ENCODE measurements at regions not wholly inside any gene's neighbourhood (a gene's known extent, or its start where the extent isn't known, plus 50 kb on each side); places are given as distances from the start of the nearest gene placed in this dataset.

DNA sequence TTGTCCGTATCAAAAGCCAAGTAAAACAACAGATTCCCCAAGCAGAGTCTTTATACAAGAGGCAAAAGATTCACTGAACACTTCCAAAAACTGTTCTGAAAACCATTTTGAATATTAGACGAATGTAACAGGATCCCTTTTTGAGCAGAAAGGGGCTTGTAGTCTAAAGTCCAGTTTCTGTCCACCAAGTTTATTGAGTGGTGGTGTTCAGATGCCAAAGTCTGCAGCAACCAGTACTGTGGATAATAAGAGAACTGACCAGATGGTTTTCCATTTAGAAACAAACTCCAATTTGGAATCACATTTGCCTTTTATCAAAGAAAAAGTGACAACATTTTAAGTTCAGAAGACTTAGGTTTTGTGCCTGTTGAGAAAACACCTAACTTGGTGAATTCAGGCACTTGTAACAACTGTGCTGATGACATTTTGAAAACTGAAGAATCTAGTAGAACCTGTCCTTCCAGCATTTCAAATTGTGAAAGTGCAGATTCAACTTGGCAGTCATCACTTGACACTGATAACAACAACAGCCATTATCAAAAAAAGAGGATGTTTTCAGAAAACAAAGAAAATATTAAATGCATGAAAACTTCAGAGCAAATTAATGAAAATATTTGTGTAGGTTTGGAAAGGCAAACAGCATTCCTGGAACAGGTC is 217.1 kb downstream of the CSNK2A3 start:
- intact Hi-C loops (cut with DNase I, micrococcal nuclease) = no loop called here

DNA sequence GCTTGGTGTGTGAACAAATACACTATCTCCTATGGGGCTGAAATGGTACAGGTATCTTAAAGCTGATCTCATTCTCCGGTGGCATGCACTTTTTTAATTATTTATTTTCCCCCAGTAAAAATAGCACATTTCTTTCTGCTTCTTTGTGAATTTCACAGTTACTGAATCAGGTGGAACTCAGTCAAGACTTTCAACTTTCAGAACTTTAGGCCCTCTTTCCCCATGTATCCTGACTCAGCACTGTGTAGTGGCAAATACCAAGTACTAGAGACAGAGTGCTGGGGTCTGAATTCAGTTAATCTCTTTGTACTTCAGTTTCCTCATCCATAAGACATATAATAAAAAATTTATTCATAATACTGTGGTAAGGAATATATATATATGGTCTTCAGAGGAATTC is 223.9 kb downstream of the CSNK2A3 start:
- peaks cover 4% of the 10 kb centered on the region for H3K9me3 Mint-ChIP-seq (ENCODE audit: low read depth)
- ChIA-PET CTCF (no interaction called here), POLR2A (no interaction called here)
- ATAC-seq = no peak
- peaks cover 3% of the 10 kb centered on the region for H3K27me3 Mint-ChIP-seq
- H3K4me1 Mint-ChIP-seq = no peaks in the 10 kb centered on the region
- no peaks in the 10 kb centered on the region for H3K36me3 Mint-ChIP-seq (ENCODE audit: low read depth)
- intact Hi-C loops (cut with DNase I, micrococcal nuclease) = no loop called here
- no peak for DNase-seq
- no peak overlapping the region for H3K4me3 Mint-ChIP-seq
- H3K27ac Mint-ChIP-seq = no peak overlapping the region

More for the DNA sequence above, 217.1 kb downstream of the CSNK2A3 start:
- H3K4me1 Mint-ChIP-seq = peaks cover 18% of the 10 kb centered on the region
- no peaks in the 10 kb centered on the region for H3K36me3 Mint-ChIP-seq (ENCODE audit: low read depth)
- no peaks in the 10 kb centered on the region for H3K9me3 Mint-ChIP-seq (ENCODE audit: low read depth)
- no peaks in the 10 kb centered on the region for H3K27me3 Mint-ChIP-seq
- no peak overlapping the region for H3K4me3 Mint-ChIP-seq
- DNase-seq (no peak), ATAC-seq (no peak)
- H3K27ac Mint-ChIP-seq = no peak overlapping the region
- ChIA-PET CTCF (interaction anchor here (1.6 kb wide), 1 partner anchor 12 kb away, joined by 4 read pairs; no protein-coding TSS in a partner anchor), POLR2A (no interaction called here)

DNA sequence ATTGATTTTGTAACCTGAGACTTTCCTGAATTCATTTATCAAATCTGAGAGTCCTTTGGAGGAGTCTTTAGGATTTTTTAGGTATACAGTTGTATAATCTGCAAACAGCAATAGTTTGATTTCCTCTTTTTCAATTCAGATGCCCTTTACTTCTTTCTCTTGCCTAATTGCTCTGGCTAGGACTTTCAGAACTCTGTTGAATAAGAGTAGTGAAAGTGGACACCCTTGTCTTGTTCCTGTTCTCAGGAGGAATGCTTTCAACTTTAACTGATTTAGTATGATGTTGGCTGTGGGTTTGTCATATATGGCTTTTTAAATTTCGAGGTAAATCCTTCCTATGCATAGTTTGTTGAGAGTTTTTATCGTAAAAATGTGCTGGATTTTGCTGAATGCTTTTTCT is 227.4 kb downstream of the CSNK2A3 start:
- Mint-ChIP-seq H3K36me3 (ENCODE audit: low read depth) (no peaks in the 10 kb centered on the region), H3K27ac (no peak overlapping the region), H3K27me3 (peaks cover 3% of the 10 kb centered on the region), H3K4me1 (no peaks in the 10 kb centered on the region), H3K4me3 (no peak overlapping the region), H3K9me3 (ENCODE audit: low read depth) (peaks cover 4% of the 10 kb centered on the region)
- DNase-seq (no peak), ATAC-seq (no peak)
- ChIA-PET POLR2A (no interaction called here), CTCF (interaction anchor here (1.0 kb wide), 1 partner anchor 32 kb away, joined by 3 read pairs; no protein-coding TSS in a partner anchor)
- intact Hi-C loops (cut with DNase I, micrococcal nuclease) = no loop called here

DNA sequence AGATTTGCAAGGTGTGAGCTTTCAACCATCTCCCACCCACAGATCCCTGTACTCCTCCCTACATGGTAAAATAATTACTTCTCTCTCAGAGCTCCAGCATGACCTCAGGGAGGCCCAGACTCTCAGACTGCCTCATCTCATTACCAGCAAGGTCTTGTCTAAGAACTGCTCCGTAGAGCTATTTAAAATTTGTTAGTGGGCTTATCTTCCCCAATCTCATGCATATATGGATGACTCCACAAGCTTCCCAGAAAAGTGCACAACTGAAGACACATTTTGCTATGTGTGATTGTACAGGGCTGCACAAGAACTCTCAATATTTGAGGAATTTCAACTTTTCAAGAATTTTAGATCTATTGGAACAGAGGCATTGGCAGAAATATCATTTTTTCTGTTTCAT is 230.3 kb downstream of the CSNK2A3 start:
- H3K27ac Mint-ChIP-seq = no peak overlapping the region
- DNase-seq (no peak), ATAC-seq (no peak)
- ChIA-PET POLR2A (no interaction called here), CTCF (interaction anchor here (0.5 to 2.3 kb wide), 4 partner anchors 19 to 86 kb away, joined by 3 to 7 read pairs (median 3); no protein-coding TSS in a partner anchor)
- no peak overlapping the region for H3K4me3 Mint-ChIP-seq
- no peaks in the 10 kb centered on the region for H3K27me3 Mint-ChIP-seq
- no peaks in the 10 kb centered on the region for H3K4me1 Mint-ChIP-seq
- intact Hi-C loops (cut with DNase I, micrococcal nuclease) = no loop called here
- H3K9me3 Mint-ChIP-seq (ENCODE audit: low read depth) = no peaks in the 10 kb centered on the region
- H3K36me3 Mint-ChIP-seq (ENCODE audit: low read depth) = no peaks in the 10 kb centered on the region

DNA sequence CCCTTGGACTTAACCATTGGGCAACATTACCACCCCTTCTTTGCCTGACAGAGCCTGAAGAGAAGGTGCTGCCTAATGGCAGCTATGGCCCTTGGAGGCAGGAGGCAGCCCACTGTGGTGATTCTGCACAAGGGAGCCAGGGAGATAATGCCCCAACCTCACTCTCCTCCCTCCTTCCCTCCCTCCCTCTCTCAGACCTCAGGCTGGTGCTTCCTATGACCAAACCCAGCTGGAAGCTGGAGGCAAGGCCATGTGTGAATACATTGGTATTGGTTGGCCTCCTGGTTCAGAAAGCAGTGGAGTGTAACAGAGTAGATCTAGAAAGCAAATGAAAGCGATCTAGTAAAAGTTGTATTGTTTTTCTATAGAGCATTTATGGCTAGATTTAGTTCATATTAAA is 233.1 kb downstream of the CSNK2A3 start:
- Mint-ChIP-seq H3K4me1 (peaks cover 4% of the 10 kb centered on the region), H3K4me3 (no peak overlapping the region), H3K27ac (no peak overlapping the region), H3K27me3 (no peaks in the 10 kb centered on the region), H3K9me3 (ENCODE audit: low read depth) (peaks cover 4% of the 10 kb centered on the region), H3K36me3 (ENCODE audit: low read depth) (peaks cover 2% of the 10 kb centered on the region)
- ChIA-PET CTCF (interaction anchor here (0.6 to 1.1 kb wide), 3 partner anchors 84 to 336 kb away, joined by 3 read pairs; no protein-coding TSS in a partner anchor), POLR2A (no interaction called here)
- DNase-seq (no peak), ATAC-seq (no peak)
- intact Hi-C loops (cut with DNase I, micrococcal nuclease) = no loop called here

DNA sequence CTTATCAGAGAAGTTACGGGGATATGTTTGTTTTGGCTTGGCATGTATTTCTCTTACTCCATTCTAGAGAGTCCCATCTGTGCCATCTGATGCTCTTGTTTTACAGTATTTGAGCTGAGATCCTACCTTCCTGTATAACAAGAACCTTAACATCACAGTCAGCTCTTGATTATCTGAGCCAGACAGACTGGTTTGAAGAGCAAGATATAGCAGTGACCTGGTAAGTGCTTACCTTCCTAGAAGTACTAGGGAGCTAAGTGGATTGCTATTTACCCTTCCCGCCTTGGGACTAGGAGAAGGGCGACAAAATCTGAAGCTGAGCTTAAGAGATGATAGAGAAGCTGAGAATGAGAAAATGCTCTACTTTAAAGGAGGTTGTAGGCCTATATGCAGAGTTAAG is 235.3 kb downstream of the CSNK2A3 start:
- CTCF ChIA-PET = interaction anchor here (0.8 to 1.2 kb wide), 3 partner anchors 14 to 142 kb away, joined by 3 to 5 read pairs (median 3); no protein-coding TSS in a partner anchor

DNA sequence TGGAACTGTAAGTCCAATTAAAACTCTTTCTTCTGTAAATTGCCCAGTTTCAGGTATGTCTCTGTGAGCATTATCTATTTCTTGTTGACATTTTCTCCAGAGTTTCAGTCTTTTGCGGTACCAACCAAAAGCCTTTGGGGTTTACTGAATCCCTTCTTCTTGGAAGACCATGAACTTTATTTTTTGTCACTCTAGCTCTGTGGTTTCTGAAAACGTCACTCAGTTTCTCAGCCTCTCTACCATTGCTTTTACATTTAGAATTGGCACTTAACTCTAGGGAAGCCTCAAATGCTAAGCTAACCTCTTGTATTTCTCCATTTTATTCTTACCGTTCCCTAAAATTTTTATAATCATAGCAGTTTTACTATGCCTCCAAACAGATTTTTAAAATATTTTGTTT is 237.6 kb downstream of the CSNK2A3 start:
- peaks cover 9% of the 10 kb centered on the region for H3K9me3 Mint-ChIP-seq (ENCODE audit: low read depth)

More for the DNA sequence above, 235.3 kb downstream of the CSNK2A3 start:
- Mint-ChIP-seq H3K36me3 (ENCODE audit: low read depth) (peaks cover 4% of the 10 kb centered on the region), H3K4me3 (no peak overlapping the region), H3K4me1 (peaks cover 4% of the 10 kb centered on the region), H3K27me3 (no peaks in the 10 kb centered on the region), H3K27ac (no peak overlapping the region), H3K9me3 (ENCODE audit: low read depth) (peaks cover 9% of the 10 kb centered on the region)
- no peak for DNase-seq
- intact Hi-C loops (cut with DNase I, micrococcal nuclease) = no loop called here
- no peak for ATAC-seq
- POLR2A ChIA-PET = no interaction called here

DNA sequence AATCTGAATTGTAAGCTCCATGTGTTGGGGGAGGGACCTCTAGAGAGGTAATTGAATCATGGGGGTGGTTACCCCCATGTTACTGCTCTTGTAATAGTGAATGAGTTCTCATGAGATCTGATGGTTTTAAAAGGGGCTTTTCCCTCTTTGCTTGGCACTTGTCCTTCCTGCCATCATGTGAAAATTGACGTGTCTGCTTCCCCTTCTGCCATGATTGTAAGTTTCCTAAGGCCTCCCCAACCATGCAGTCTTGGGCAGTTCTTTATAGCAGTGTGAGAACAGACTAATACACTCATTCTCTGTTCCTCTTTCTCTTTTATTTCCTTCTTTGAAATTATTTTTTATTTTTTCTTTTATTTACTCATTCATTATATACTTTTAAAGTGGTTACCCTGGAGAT is 239.4 kb downstream of the CSNK2A3 start:
- no peaks in the 10 kb centered on the region for H3K27me3 Mint-ChIP-seq
- no peak overlapping the region for H3K27ac Mint-ChIP-seq
- intact Hi-C loops (cut with DNase I, micrococcal nuclease) = no loop called here
- peaks cover 4% of the 10 kb centered on the region for H3K4me1 Mint-ChIP-seq
- peaks cover 4% of the 10 kb centered on the region for H3K36me3 Mint-ChIP-seq (ENCODE audit: low read depth)
- ChIA-PET POLR2A (no interaction called here), CTCF (no interaction called here)
- DNase-seq (no peak), ATAC-seq (no peak)
- peaks cover 9% of the 10 kb centered on the region for H3K9me3 Mint-ChIP-seq (ENCODE audit: low read depth)
- no peak overlapping the region for H3K4me3 Mint-ChIP-seq

More for the DNA sequence above, 237.6 kb downstream of the CSNK2A3 start:
- ChIA-PET CTCF (no interaction called here), POLR2A (no interaction called here)
- H3K27me3 Mint-ChIP-seq = no peaks in the 10 kb centered on the region
- ATAC-seq = no peak
- intact Hi-C loops (cut with DNase I, micrococcal nuclease) = no loop called here
- no peak overlapping the region for H3K27ac Mint-ChIP-seq
- H3K4me1 Mint-ChIP-seq = peaks cover 4% of the 10 kb centered on the region
- no peak for DNase-seq
- no peak overlapping the region for H3K4me3 Mint-ChIP-seq
- peaks cover 4% of the 10 kb centered on the region for H3K36me3 Mint-ChIP-seq (ENCODE audit: low read depth)

DNA sequence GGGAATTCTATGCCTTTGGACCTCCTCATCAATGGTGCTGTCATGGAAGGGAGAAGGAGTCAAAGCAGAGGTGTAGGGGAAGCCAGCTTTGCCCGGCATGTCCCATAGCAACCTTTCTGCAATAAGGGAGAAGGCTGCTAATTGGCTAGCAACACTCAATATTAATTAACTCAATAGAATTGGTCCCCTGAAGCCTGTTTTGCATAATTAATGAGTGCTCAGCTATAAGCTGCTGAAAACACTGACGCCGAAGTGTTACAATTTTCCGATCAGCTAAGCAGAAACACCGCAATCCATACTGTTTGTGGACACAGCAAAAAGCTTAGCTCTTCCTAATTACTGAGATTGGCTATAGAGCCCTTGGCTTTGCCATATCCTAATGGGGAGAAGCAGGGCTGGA is 245.0 kb downstream of the CSNK2A3 start:
- ChIA-PET CTCF (no interaction called here), POLR2A (no interaction called here)
- Mint-ChIP-seq H3K36me3 (ENCODE audit: low read depth) (no peaks in the 10 kb centered on the region), H3K4me3 (no peak overlapping the region), H3K27me3 (no peaks in the 10 kb centered on the region), H3K4me1 (no peaks in the 10 kb centered on the region), H3K9me3 (ENCODE audit: low read depth) (no peaks in the 10 kb centered on the region), H3K27ac (no peak overlapping the region)
- no peak for DNase-seq
- no peak for ATAC-seq
- intact Hi-C loops (cut with DNase I, micrococcal nuclease) = no loop called here

DNA sequence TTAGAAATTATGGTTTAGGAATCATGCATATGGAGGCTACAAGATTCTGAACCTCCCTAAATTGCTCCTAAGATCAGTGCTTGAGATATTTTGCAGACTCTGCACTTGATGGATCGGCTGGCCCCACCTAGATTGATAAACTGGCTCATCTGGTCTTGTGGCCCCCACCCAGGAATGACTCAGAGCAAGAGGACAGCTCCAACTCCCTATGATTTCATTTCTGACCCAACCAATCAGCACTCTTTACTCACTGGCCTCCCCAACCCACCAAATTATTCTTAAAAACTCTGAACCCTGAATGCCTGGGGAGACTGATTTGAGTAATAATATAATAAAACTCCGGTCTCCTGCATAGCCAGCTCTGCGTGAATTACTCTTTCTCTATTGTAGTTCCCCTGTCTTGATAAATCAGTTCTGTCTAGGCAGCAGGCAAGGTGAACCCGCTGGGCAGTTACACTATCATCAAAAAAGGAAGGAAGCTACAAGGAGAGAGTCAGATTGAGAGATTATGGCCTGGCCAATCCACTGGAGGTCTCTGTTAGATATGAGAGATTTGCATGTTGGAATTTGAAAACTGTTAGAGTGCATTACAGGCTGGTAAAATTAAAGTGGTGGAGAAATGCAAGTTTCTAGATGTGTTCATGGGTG is 245.8 kb downstream of the CSNK2A3 start:
- Mint-ChIP-seq H3K36me3 (ENCODE audit: low read depth) (no peaks in the 10 kb centered on the region), H3K27ac (no peak overlapping the region), H3K9me3 (ENCODE audit: low read depth) (no peaks in the 10 kb centered on the region), H3K4me3 (no peak overlapping the region), H3K27me3 (no peaks in the 10 kb centered on the region), H3K4me1 (no peaks in the 10 kb centered on the region)
- DNase-seq (no peak), ATAC-seq (no peak)
- ChIA-PET CTCF (interaction anchor here (0.8 to 1.4 kb wide), 2 partner anchors 83 to 128 kb away, joined by 3 to 4 read pairs; no protein-coding TSS in a partner anchor), POLR2A (no interaction called here)
- intact Hi-C loops (cut with DNase I, micrococcal nuclease) = no loop called here

DNA sequence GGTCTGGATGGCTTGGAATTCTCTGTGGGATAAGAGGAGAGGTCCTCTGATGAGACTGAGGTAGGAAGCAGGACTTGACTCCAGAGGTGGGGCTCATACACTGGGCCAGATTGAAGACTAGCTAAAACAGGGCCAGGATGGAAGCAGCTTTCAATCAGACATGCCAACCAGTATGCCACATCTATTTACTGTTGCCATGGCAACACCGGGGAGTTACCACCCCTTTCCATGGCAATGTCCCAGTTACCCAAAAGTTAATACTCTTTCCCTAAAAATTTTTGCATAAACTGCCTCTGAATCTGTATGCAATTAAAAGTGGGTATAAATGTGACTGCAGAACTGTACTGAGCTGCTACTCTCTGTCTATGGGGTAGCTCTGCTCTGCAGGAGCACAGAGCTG is 247.5 kb upstream of the ZBED5 start:
- H3K9me3 Mint-ChIP-seq (ENCODE audit: low read depth) = no peaks in the 10 kb centered on the region
- H3K27ac Mint-ChIP-seq = no peak overlapping the region
- POLR2A ChIA-PET = no interaction called here
- H3K36me3 Mint-ChIP-seq (ENCODE audit: low read depth) = no peaks in the 10 kb centered on the region
- CTCF ChIA-PET = interaction anchor here (0.8 kb wide), 1 partner anchor 77 kb away, joined by 3 read pairs; no protein-coding TSS in a partner anchor
- intact Hi-C loops (cut with DNase I, micrococcal nuclease) = no loop called here
- no peaks in the 10 kb centered on the region for H3K27me3 Mint-ChIP-seq
- no peak for ATAC-seq
- H3K4me1 Mint-ChIP-seq = no peaks in the 10 kb centered on the region
- no peak overlapping the region for H3K4me3 Mint-ChIP-seq
- no peak for DNase-seq
